HG02642 (cell line): ENCODE measurements at regions not wholly inside any gene's neighbourhood (a gene's known extent, or its start where the extent isn't known, plus 50 kb on each side); places are given as distances from the start of the nearest gene placed in this dataset.

Experiments
- ATAC-seq: cut with Tn5 transposase; IDR thresholded peaks from one replicate; pipeline ENCODE4 v1.9.1; 2021; ENCODE audit warnings: mild to moderate bottlenecking; ENCODE audit not compliant: unreplicated experiment, poor library complexity

DNA sequence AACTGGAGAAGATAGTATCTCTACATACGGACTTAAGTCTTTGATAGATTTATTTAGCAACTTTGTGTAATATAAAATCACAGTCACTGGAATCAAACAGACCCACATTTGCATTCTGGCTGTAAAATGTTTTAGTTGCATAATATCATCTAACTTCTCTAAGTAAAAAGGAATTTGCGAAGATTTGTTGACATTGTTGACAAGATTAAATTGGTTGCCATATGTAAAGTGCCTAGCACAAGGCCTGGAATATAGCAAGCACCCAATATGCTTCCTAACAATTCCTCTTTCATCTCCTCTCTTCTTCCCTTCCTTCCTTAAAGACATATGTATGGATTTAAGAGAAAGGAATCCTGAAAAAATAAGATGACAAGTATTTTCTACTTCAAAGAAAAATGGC, 295.4 kb upstream of the PPFIA2 start:
- ATAC-seq, result no peak

DNA sequence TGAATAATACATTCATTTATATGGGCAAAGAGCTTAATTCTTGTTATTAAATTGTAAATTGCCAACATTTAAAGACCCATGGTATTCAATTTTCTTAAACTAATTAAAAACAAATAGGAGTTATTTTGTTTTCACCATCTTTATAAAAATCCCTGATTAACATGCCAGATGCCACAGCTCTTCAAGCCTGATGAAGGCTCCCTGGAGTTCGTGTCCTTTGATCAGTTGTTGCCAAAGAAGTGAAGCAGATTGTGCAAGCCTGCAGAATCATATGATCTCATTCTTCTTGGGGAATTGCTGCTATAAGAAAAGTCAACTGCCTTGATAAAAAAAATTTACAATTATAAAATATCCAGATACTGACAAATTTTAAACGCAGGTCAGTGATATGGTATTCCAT, 288.3 kb upstream of the PPFIA2 start:
- no peak for ATAC-seq

DNA sequence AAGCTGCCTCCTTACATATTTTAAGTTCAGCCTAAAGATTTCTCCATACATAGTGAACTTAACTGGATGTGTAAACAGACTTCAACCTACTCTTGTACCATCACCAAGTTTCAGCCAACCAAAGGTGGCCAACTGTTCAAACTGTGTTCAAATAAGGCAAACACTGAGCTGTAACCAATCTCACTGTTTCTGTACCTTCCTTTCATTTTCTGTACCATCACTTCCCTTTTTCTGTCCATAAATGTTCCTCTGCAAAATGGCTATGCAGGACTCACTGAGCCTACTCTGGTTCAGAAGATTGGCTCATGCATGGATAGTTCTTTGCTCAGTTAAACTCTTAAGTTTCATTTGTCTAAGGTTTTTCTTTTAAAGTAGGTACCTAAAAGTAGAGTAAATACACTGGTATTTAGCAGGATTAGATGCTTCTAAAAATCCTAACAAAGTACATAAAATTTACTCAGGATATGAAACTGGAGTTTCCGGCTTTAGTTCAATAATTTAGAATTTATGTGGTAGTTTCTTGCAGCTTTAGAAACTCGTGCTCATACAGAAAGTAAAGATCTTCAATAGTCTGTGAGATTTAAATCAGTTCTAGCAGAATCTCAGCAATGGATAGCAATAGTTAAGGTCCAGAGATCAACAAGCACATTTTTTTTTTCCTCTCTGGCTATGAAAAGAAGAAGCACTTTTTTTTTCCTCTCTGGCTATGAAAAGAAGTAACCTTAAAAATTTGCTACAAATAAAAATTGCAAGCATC, 282.0 kb upstream of the PPFIA2 start:
- no peak for ATAC-seq

GRCh38 chr12:82034769-82035168, 275.6 kb upstream of the PPFIA2 start:
- no peak for ATAC-seq

DNA sequence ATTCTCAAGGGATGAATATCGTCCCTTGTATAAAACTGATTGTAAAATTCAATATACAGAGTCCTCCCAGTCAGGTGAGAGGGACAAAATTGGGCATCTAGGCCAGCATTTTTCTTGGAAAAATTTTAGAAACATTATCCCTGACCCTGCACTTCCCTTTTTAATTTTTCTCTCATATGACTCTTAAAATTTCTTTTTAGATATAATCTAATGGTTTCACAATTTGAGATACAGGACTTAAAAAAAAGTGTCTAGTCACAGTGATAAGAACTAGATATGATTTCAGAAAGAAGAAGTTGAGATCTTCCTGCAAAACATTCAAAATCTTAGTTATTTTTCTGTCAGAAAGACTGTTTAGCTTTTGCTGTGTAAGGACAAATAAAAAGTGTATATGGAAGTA, 270.8 kb upstream of the PPFIA2 start:
- no peak for ATAC-seq

GRCh38 chr12:82028772-82029171, 269.6 kb upstream of the PPFIA2 start:
- no peak for ATAC-seq

DNA sequence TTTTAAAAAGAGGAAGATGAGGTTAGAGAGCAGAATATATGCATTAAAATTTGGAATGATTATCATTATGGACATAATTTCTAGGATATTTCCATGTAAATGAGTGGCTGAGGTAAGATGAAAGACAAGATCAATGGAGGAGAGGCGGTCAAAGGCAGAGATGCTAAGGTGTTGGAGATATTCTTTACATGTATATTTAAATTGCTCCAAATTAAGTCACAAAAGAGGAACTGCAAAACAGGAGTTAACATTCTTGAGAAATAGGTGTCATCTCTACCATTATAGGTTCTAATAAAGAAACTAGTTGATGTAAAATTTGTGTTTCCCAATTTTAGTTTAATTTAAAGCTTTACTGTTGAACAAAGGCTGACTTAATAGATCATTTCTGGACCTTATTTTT, 268.5 kb upstream of the PPFIA2 start:
- ATAC-seq, result no peak

GRCh38 chr12:82025462-82025861, 266.3 kb upstream of the PPFIA2 start:
- ATAC-seq, result no peak

DNA sequence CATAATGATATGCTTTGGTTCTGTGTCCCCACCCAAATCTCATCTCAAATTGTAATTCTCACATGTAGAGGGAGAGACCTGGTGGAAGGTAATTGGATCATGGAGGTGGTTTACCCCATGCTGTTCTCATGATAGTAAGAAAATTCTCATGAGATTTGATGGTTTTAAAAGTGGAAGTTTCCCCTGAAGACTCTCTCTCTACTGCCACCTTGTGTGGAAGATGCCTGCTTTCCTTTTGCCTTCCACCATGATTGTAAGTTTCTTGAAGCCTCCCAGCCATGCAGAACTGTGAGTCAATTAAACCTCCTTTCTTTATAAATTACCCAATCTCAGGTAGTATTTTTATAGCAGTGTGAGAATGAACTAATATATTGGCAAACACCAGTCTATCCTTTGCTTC, 260.4 kb upstream of the PPFIA2 start:
- no peak for ATAC-seq

DNA sequence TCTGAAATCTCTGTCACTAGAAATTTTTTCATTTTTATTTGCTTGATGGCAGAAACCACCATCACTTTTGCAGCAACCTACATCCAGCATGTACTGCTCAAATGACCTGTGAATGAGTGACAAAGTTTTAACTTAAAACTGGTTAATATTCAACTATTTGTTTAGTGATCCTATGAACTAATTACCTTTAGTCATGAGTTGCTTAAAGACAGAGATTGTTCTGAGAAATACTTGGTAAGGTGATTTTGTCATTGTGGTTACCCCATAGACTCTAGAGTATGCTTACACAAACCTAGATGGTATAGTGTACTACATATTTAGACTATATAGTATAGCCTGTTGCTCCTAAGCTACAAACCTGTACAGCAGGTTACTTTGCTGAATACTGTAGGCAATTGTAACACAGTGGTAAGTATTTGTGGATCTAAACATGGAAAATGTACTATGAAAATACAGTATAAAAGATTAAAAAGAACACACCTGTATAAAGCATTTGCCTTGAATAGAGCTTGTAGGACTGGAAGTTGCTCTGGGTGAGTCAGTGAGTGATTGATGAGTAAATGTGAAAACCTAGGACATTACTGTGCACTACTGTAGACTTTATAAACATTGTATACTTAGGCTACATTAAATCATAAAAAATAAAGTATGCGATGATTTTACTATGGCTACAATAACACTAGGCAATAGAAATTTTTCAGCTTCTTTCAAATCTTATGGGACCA, 256.6 kb upstream of the PPFIA2 start:
- peak; percentile 80 for ATAC-seq

DNA sequence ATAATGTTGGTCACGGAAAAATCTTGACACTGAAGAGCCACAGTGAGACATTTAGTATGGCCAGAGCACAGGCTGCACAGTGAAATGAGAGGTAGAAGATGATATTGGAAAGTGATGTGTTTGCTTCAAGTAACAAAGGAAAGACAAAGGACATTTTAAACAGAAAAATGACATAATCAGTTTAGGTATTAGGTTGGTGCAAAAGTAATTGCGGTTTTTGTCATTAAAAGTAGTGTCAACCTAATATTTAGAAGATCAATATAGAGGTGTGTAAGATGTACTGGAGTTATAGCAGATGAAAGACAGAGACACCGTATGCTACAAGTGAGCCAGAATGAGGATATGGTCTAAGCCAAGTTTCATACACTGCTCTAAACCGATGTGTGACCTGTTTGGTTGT, 253.0 kb upstream of the PPFIA2 start:
- ATAC-seq, result no peak

- ATAC-seq, result no peak
These were observed 250.4 kb upstream of the PPFIA2 start for GRCh38 chr12:82009524-82009923.

- no peak for ATAC-seq
These were observed 249.1 kb upstream of the PPFIA2 start for GRCh38 chr12:82008251-82008650.

DNA sequence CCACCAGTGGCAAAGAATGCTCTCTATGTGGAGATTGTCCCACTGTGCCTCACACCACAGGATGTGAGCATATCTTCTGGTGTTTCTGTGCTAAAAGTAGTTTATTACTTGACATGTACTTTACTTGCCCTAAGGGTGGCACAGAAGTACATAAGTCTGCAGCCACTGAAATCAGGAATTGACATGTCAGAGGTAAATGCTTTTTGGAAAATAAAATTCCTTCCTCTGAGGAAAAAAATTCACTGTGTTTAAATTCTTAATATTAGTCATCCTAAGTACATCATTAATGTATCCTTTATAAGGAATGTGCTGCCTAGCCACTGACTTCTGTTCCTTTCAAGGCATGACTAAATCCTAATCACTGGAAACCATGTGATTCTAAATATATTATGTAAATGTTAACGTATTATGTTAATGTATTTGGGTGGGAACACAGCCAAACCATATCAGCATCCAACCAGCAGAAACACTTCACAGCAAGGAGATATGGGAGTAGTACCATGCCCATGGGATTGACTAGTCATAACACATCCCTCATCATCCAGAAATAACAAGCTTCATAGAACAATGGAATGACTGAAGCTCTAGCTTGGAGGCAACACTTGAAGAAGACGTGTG, 239.7 kb upstream of the PPFIA2 start:
- ATAC-seq, result no peak

DNA sequence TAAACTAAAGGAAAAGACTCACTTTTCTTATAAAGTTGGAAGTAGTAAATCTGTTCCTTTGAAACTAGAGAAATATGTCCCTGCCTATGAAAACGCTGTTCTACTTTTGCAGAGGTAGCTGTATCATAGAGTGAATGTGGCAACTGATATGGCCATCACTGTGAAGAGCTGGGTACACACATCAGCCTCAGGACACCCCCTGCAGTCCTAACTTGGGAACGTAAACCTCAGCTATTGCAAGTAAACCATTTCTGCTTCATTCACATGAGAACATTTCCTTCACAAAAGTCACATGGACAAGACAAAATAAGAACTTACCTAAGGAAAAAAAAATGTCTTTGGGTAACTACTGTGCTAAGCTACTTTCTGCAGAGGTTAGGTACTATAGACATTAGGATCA, 233.3 kb upstream of the PPFIA2 start:
- no peak for ATAC-seq

DNA sequence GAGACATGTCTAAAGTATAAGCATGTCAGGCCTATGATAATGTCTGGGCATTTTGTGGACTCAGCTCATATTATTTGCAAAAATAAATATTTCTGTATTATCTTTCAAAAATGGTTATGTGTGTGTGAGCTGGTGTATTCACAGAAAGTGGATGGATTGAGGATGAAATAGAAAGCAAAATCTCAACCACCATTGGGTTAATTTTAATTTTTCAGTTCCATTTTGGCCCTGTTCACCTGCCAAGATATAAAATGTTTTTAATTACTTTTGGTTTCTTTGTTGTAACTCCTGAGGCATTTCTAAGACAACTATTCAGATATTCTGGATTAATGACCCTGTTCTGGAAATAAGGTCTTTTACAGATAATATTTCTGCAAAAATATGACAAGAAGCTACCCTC, 232.7 kb upstream of the PPFIA2 start:
- no peak for ATAC-seq

GRCh38 chr12:81988362-81988761, 229.2 kb upstream of the PPFIA2 start:
- no peak for ATAC-seq

GRCh38 chr12:81987371-81987770, 228.2 kb upstream of the PPFIA2 start:
- no peak for ATAC-seq

DNA sequence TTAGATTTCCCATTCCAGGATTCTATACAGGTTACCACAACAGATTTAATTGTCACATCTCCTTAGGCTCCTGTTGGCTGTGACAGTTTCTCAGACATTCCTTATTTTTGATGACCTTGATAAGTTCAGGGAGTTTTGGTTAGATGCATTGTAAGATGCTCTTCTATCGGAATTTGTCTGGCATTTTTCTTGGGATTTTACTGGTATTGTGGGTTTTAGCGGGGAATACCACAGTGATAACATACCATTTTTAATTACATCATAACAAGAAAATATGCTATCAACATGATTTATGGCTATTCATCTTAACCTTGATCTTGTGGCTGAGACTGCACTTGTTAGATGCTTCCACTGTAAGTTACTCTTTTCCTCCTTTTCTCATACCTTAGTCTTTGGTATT, 217.5 kb upstream of the PPFIA2 start:
- ATAC-seq, result no peak

DNA sequence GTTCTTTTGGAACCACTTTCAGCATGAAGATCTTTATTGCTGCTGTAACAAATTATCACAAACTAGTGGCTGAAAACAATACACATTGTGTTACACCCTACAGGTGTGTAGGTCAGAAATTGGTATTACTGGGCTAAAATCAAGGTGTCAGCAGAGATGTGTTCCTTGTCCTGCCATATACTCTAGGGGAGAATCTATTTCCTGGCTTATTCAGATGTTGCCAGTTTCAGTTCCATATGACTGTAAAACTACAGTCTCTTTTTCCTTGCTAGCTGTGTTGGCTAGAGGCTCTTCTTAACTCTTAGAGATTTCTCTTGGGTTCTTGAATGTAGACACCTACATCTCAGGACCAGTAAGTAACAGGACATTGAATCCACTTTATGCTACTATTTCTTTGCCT, 215.6 kb upstream of the PPFIA2 start:
- ATAC-seq, result no peak

DNA sequence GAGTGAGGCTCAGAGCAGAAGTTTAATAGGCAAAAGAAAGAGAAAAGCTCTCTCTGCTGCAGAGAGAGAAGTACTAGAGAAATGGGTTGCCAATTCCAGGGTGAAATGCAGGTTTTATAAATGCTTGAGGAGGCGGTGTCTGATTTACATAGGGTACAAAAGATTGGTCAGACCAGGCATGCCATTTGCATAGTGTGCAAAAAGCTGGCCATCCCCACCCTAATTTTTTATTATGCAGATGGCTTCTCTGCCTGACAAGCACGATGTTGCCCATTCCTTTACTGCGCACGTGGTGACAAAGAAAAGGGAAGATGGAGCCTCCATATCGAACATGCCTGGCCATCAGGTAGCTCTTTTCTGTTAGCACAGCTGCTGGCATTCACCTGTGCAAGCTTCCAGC, 209.3 kb upstream of the PPFIA2 start:
- ATAC-seq, result no peak

- ATAC-seq, result no peak
These were observed 204.5 kb upstream of the PPFIA2 start for GRCh38 chr12:81963636-81964035.
